HG02840 (cell line): ENCODE measurements at regions not wholly inside any gene's neighbourhood (a gene's known extent, or its start where the extent isn't known, plus 50 kb on each side); places are given as distances from the start of the nearest gene placed in this dataset.
"Not testable (repeated sequence)": the region's sequence is repeated elsewhere in the genome, so short reads cannot be mapped to it uniquely, and the experiment has no call there.

Source experiments
- ATAC-seq: cut with Tn5 transposase; IDR thresholded peaks from one replicate; pipeline ENCODE4 v1.9.1; 2021; ENCODE audit warnings: mild to moderate bottlenecking, moderate library complexity, moderate number of reproducible peaks; ENCODE audit not compliant: unreplicated experiment, low FRiP score

DNA sequence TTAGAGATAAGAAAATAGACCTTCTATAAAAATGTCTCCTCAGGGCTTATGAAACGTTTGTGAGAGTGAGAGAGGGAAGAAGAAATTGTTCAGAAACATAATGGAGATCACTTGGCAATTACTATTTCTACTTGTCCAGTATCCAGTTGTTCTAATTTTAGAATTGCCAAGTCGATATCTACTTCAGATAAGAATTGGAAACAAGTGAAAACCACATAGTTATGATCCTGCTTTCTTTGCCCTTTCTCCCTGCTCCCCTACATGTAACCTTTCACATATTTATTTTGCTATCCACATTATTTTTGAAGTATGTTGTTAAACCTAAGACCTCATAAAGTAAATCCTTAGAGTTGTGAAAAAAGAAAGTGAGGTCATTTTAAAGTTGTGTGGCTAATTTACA is 1154.7 kb upstream of the ADGRL2 start:
- no peak for ATAC-seq

GRCh38 chr1:80645621-80646020 is 1155.1 kb upstream of the ADGRL2 start:
- no peak for ATAC-seq

DNA sequence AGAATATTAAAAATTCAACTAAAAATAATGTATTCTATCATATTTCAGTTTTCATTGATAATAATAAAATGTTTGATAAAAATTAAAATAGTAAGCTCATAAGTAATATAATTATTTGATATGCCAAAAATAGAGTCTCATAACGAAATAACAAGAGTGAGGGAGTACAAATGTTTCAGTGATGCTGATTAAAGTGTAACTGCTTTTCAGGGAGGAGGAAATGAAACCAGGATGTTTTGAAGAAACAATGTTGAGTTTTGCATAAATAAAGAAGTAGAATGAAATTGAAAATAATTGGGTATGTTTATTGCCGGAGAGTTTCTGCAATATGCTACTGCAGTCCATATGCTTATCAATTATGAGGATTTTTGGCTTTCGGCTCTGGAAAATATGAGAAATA is 1159.8 kb upstream of the ADGRL2 start:
- peak; percentile 42 for ATAC-seq

DNA sequence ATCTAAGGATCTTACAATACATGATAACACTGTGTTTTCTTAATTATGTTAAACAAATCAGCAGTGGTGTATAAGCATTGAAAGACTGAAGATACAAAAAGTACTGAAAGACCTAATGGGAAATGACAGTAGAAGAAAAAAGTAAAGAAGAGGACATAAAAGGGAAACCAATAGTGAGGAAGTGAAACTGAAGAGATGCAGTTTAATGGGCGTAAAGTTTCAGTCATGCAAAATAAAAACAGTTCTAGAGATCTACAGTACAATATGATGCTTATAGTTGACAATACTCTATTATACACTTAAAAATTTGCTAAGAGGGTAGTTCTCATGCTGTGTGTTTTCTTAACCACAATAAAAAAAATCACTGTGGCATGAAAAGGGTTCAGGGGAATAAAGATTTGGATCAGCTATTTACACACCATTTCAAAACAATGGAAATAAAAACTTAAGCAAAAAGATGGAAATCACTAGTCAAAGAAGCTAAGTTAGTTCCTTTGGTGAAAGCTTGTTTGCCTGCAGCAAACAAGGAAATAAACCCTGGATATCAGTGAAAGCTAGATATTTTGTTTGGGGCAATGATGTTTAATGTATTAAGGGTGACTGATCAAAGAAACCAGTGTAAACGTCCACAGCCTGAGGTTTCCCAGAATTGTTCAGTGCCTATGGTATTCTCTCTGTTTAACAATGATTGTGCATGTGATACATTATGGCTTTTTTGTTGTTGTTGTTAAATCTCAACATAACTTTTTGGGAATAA is 1160.8 kb upstream of the ADGRL2 start:
- peak; percentile 97 for ATAC-seq

- no peak for ATAC-seq
These were observed 1166.6 kb upstream of the ADGRL2 start for GRCh38 chr1:80633947-80634706.

- ATAC-seq: no peak
These were observed 1168.5 kb upstream of the ADGRL2 start for GRCh38 chr1:80632284-80632683.

DNA sequence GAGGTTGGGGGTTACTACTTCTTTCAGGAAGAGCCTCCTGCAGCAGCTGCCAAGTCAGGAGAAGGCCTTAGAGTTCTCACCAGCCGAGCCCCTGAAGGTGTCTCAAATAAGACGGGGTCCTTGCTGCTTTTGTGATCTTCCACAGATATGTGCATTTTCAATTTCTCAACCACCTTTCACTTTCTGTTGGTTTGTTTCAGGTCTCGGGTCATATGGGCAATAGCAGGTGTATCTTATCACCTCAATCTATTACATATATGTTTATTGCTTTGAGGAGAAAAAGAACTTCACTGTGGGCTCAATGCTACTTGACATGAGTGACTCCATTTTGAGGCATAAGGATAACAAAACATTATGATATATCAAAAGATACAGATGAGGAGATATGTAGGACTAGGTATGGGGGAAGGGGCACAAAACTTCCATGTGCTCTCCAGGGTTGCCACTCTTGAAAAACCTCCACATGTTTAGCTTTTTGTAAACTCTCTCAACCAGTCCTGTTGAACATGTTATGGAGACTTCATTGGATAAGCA is 1171.4 kb upstream of the ADGRL2 start:
- peak; percentile 71 for ATAC-seq

DNA sequence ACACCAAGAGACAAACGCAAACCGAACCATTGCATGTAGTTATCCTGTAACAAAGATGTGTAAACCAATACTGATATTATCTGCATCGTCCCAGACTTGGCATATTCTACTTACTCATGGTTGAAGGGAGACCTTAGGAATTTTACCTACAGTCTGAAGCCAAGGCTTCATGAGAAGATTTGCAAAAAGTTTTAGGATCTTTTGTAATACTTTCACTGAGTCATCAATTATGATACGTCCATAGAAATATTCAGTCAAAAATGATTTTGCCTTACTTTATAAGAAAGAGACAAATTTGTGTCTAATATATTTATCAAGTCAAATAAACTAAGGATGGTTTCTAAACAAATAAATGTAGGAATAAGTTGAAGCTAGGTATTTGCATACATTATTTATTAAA is 1176.1 kb upstream of the ADGRL2 start:
- ATAC-seq: no peak

GRCh38 chr1:80607064-80607463 is 1193.7 kb upstream of the ADGRL2 start:
- ATAC-seq: no peak

- ATAC-seq: no peak
These were observed 1206.7 kb upstream of the ADGRL2 start for GRCh38 chr1:80594013-80594412.

DNA sequence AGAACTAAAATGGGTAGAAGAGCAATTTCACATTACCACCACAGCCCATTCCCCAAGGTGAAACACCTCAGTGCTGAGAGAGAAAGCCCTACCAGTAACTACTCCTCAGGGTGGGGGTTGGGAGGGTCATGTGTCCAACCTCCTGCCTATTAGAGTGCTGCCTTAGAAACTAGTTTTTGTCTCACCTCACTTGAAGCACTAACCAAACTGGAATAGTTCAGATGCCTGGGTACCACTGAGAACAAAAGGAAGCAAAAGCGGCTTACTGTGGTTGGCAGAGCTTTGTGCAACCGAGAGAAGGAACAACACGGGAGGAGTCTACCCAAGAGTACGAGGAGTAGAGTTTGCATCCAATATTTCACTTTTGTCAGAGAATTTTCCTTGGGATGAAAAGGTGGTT is 1207.5 kb upstream of the ADGRL2 start:
- ATAC-seq: no peak

- no peak for ATAC-seq
These were observed 1217.8 kb upstream of the ADGRL2 start for GRCh38 chr1:80582980-80583379.

DNA sequence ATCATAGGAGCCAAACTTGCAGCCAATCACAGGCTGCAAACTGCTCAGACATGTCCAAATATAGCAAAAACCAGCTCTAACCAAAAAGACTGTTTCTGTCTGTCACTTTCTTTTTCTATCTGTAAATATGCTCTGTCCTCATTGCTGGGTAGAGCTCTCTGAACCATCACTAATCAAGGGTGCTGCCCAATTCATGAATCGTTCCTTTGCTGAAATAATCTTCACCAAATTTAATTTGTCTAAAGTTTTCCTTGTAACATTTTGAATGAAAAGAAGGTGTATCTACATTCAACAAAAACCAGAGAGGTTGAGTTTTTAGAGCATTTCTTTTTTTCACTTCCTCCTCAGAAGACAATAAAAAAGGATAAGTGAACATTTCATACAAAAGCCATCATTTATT is 1221.7 kb upstream of the ADGRL2 start:
- ATAC-seq: no peak

DNA sequence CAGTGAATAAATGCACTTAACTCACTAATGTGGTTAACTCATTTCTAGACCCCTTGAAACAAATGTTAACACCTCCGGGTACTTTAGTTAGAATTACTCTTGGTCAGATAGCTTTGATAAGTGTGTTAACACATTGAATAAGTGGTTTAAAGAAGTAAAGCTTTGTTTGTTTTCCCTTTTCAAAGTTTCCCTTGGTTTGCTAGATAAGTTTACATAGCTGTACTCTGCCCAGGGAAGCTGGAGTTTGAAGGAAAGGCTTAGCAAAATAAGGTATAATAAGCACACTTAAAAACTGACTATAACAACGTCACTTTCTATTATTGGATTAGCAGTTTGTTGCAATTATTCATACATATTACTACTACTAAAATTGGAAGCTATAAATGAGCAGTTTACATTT is 1233.9 kb upstream of the ADGRL2 start:
- no peak for ATAC-seq

DNA sequence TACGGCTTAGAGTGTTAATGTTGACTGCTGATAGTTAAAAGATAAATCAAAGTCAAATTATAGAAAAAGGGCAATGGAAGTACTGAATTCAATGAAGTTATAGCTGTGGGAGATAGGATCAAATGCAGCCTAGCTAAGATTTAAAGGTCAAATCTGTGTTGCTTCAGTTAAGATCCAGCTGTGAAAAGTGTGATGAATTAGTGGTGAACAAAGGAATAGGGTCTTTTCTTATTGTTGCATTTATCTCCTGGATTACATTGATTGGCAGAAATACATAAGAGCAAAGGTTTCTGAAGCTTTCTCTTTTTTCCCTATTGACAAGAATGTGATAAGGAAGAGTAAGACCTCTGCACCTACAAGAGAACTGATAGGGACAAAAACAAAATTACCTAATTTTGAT is 1234.6 kb upstream of the ADGRL2 start:
- no peak for ATAC-seq

GRCh38 chr1:80565406-80565805 is 1235.3 kb upstream of the ADGRL2 start:
- no peak for ATAC-seq

GRCh38 chr1:80542231-80542630 is 1258.5 kb upstream of the ADGRL2 start:
- ATAC-seq: no peak

- no peak for ATAC-seq
These were observed 1260.1 kb upstream of the ADGRL2 start for GRCh38 chr1:80540596-80540995.

DNA sequence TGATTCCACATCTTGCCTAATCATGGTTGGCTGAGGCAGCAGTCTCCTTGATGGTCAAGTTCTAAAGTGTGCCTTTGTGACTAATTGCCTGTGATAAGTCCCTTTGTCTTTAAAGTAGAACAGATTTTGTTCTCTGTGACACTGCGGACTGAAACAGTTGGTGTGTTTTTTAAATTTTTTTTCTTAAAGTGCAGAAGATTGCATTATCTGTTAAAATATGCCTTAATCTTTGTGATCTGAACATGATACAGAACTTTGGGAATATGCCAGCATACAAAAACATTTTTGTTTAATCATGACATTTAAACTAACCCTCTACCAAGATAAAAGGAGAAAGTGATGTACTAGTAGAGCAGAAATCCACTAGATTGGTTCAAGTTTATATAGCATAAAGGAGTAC is 1260.6 kb upstream of the ADGRL2 start:
- no peak for ATAC-seq

- not testable (repeated sequence) for ATAC-seq
These were observed 1261.4 kb upstream of the ADGRL2 start for GRCh38 chr1:80539298-80539697.

GRCh38 chr1:80536461-80536860 is 1264.3 kb upstream of the ADGRL2 start:
- no peak for ATAC-seq

- ATAC-seq: no peak
These were observed 1265.3 kb upstream of the ADGRL2 start for GRCh38 chr1:80535466-80535865.
